HCT116 (cell line): ENCODE measurements at regions not wholly inside any gene's neighbourhood (a gene's known extent, or its start where the extent isn't known, plus 50 kb on each side); places are given as distances from the start of the nearest gene placed in this dataset.

ENCODE experiments used
- CTCF ChIP-seq, 3 experiments: fragments of 200-600 bp in 1 of 3; sonication (generic) in 1 of 3; IDR thresholded peaks in 2 of 3; conservative IDR thresholded peaks in 1 of 3; 2 replicates each; pipeline ENCODE4 v1.5.1; 2012 to 2017; ENCODE audit warnings: low read depth in 2 of 3, low read length in 2 of 3, antibody characterized with exemption in 1 of 3, borderline replicate concordance in 1 of 3, control low read depth in 1 of 3, mild to moderate bottlenecking in 1 of 3, mixed read lengths in 1 of 3, mixed run types in 1 of 3, moderate library complexity in 1 of 3; ENCODE audit not compliant: insufficient read depth in 1 of 3
- EGR1 ChIP-seq: IDR thresholded peaks from 2 replicates; pipeline ENCODE4 v1.6.1; 2012; ENCODE audit warnings: low read depth

GRCh38 chr7:94247970-94248369 lies 146.7 kb upstream of the COL1A2 start:
- TF ChIP-seq CTCF (IDR thresholded peaks at IDR 0.05 in 2 of 3, conservative IDR thresholded peaks at IDR 0.05 in 1 of 3; ENCODE audit: borderline replicate concordance in 1 of 3, insufficient read depth in 1 of 3, low read depth in 2 of 3, low read length in 2 of 3): no peak
- TF ChIP-seq EGR1: no peak
